ENCODE measurements at regions not wholly inside any gene's neighbourhood (a gene's known extent, or its start where the extent isn't known, plus 50 kb on each side); places are given as distances from the start of the nearest gene placed in this dataset.

- no peak for TF ChIP-seq CTCF (IDR thresholded peaks at IDR 0.05; ENCODE audit: borderline replicate concordance, extremely low read depth, low read length, poor library complexity, severe bottlenecking)
- TF ChIP-seq EZH2 (IDR thresholded peaks at IDR 0.05; ENCODE audit: borderline replicate concordance, low read depth, low read length, severe bottlenecking) = no peak
- Histone ChIP-seq H3K79me2 (ENCODE audit: insufficient read depth, low read length) (no peaks in the 10 kb centered on the region), H3K27me3 (ENCODE audit: insufficient read depth, low read length, poor library complexity) (no peaks in the 10 kb centered on the region), H3K36me3 (ENCODE audit: insufficient read depth, low read length) (no peaks in the 10 kb centered on the region), H3K4me3 (ENCODE audit: low read depth in 1 of 2, low read length in 2 of 2) (no peak overlapping the region), H3K27ac (ENCODE audit: low read length) (no peak overlapping the region), H2AFZ (ENCODE audit: low read depth, low read length) (no peak overlapping the region), H3K9me3 (ENCODE audit: insufficient read depth, low read length, severe bottlenecking) (no peaks in the 10 kb centered on the region), H3K4me1 (ENCODE audit: insufficient read depth, low read length) (no peaks in the 10 kb centered on the region), H4K20me1 (ENCODE audit: insufficient read depth, low read length) (no peaks in the 10 kb centered on the region), H3K4me2 (ENCODE audit: insufficient read depth, low read length) (no peak overlapping the region), H3K9ac (ENCODE audit: low read depth, low read length) (no peak overlapping the region)
- DNase-seq (no peak), ATAC-seq (ENCODE audit: insufficient read depth, low read depth) (no peak)
Observed at GRCh38 chr5:155485386-155485785, 471.8 kb downstream of the KIF4B start.

DNA sequence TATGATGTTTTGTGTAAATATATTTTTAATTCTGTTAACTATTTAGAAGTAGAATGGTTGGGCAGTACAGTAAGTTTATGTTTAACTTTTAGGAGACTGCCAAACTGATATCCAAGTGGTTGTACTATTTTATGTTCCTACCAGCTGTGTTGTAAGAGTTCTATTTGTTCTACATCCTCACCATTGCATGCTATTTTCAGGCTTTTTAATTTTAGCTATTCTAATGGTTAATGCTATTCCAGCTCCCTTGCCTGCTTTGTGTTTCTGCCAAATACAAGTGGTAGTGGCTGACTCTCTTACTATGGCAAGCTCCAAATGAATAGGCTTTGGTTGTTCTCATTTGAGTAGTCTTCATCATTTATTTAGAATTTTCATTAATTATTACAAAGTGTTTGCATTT is 476.4 kb downstream of the KIF4B start:
- Histone ChIP-seq H3K9me3 (ENCODE audit: insufficient read depth, low read length, severe bottlenecking) (no peaks in the 10 kb centered on the region), H3K27ac (ENCODE audit: low read length) (no peak overlapping the region), H2AFZ (ENCODE audit: low read depth, low read length) (no peak overlapping the region), H3K4me2 (ENCODE audit: insufficient read depth, low read length) (no peak overlapping the region), H3K27me3 (ENCODE audit: insufficient read depth, low read length, poor library complexity) (no peaks in the 10 kb centered on the region), H4K20me1 (ENCODE audit: insufficient read depth, low read length) (no peaks in the 10 kb centered on the region), H3K36me3 (ENCODE audit: insufficient read depth, low read length) (no peaks in the 10 kb centered on the region), H3K9ac (ENCODE audit: low read depth, low read length) (no peak overlapping the region), H3K4me1 (ENCODE audit: insufficient read depth, low read length) (no peaks in the 10 kb centered on the region), H3K4me3 (ENCODE audit: low read depth in 1 of 2, low read length in 2 of 2) (no peak overlapping the region), H3K79me2 (ENCODE audit: insufficient read depth, low read length) (no peaks in the 10 kb centered on the region)
- no peak for DNase-seq
- no peak for TF ChIP-seq CTCF (IDR thresholded peaks at IDR 0.05; ENCODE audit: borderline replicate concordance, extremely low read depth, low read length, poor library complexity, severe bottlenecking)
- no peak for TF ChIP-seq EZH2 (IDR thresholded peaks at IDR 0.05; ENCODE audit: borderline replicate concordance, low read depth, low read length, severe bottlenecking)
- no peak for ATAC-seq (ENCODE audit: insufficient read depth, low read depth)

GRCh38 chr5:155492191-155492590 is 478.6 kb downstream of the KIF4B start:
- DNase-seq (no peak), ATAC-seq (ENCODE audit: insufficient read depth, low read depth) (no peak)
- Histone ChIP-seq H3K9ac (ENCODE audit: low read depth, low read length) (no peak overlapping the region), H3K36me3 (ENCODE audit: insufficient read depth, low read length) (no peaks in the 10 kb centered on the region), H3K27ac (ENCODE audit: low read length) (no peak overlapping the region), H3K4me1 (ENCODE audit: insufficient read depth, low read length) (no peaks in the 10 kb centered on the region), H3K27me3 (ENCODE audit: insufficient read depth, low read length, poor library complexity) (no peaks in the 10 kb centered on the region), H4K20me1 (ENCODE audit: insufficient read depth, low read length) (no peaks in the 10 kb centered on the region), H3K4me3 (ENCODE audit: low read depth in 1 of 2, low read length in 2 of 2) (no peak overlapping the region), H2AFZ (ENCODE audit: low read depth, low read length) (no peak overlapping the region), H3K79me2 (ENCODE audit: insufficient read depth, low read length) (no peaks in the 10 kb centered on the region), H3K9me3 (ENCODE audit: insufficient read depth, low read length, severe bottlenecking) (no peaks in the 10 kb centered on the region), H3K4me2 (ENCODE audit: insufficient read depth, low read length) (no peak overlapping the region)
- TF ChIP-seq CTCF (IDR thresholded peaks at IDR 0.05; ENCODE audit: borderline replicate concordance, extremely low read depth, low read length, poor library complexity, severe bottlenecking) (no peak), EZH2 (IDR thresholded peaks at IDR 0.05; ENCODE audit: borderline replicate concordance, low read depth, low read length, severe bottlenecking) (no peak)

GRCh38 chr5:155504606-155505005 is 491.1 kb downstream of the KIF4B start:
- H3K4me1 ChIP-seq (ENCODE audit: insufficient read depth, low read length) = no peaks in the 10 kb centered on the region
- no peaks in the 10 kb centered on the region for H4K20me1 ChIP-seq (ENCODE audit: insufficient read depth, low read length)
- no peak overlapping the region for H3K4me2 ChIP-seq (ENCODE audit: insufficient read depth, low read length)
- H3K9me3 ChIP-seq (ENCODE audit: insufficient read depth, low read length, severe bottlenecking) = no peaks in the 10 kb centered on the region
- H3K4me3 ChIP-seq (ENCODE audit: low read depth in 1 of 2, low read length in 2 of 2) = no peak overlapping the region
- H3K9ac ChIP-seq (ENCODE audit: low read depth, low read length) = no peak overlapping the region
- H3K36me3 ChIP-seq (ENCODE audit: insufficient read depth, low read length) = no peaks in the 10 kb centered on the region
- H2AFZ ChIP-seq (ENCODE audit: low read depth, low read length) = no peak overlapping the region
- TF ChIP-seq EZH2 (IDR thresholded peaks at IDR 0.05; ENCODE audit: borderline replicate concordance, low read depth, low read length, severe bottlenecking) = no peak
- no peak for TF ChIP-seq CTCF (IDR thresholded peaks at IDR 0.05; ENCODE audit: borderline replicate concordance, extremely low read depth, low read length, poor library complexity, severe bottlenecking)
- no peaks in the 10 kb centered on the region for H3K27me3 ChIP-seq (ENCODE audit: insufficient read depth, low read length, poor library complexity)
- H3K27ac ChIP-seq (ENCODE audit: low read length) = no peak overlapping the region
- ATAC-seq (ENCODE audit: insufficient read depth, low read depth) (no peak), DNase-seq (no peak)
- H3K79me2 ChIP-seq (ENCODE audit: insufficient read depth, low read length) = no peaks in the 10 kb centered on the region

Data from DND-41 (cell line).